ENCODE measurements at regions not wholly inside any gene's neighbourhood (a gene's known extent, or its start where the extent isn't known, plus 50 kb on each side); places are given as distances from the start of the nearest gene placed in this dataset.

DNA sequence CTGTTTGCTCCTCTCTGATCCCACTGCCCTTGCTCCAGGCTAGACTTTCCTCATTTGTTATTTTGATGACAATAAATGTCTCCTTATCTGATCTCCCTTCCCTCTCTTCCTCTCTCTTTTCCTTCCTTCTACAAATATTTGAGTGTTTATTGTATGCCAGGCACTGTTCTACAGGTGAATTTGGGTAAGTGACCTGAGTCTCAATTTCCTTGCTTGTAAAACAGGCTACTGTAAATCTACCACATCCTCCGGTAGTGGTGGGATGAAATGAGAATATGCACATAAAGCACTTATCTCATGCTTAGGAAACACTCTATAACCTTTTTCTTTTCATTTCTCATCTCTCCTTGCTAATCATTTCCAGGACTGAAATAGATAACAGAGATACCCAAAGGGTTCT lies 86.4 kb downstream of the HMHB1 start:
- DNase-seq (ENCODE audit: low read depth): no peak
- Histone ChIP-seq H3K9ac (ENCODE audit: low read length) (no peak overlapping the region), H3K9me3 (ENCODE audit: insufficient read depth, low read depth, low read length) (no peaks in the 10 kb centered on the region), H4K20me1 (ENCODE audit: insufficient read depth, low read length) (no peaks in the 10 kb centered on the region), H3K4me1 (ENCODE audit: insufficient read depth, low read length) (no peaks in the 10 kb centered on the region), H3K79me2 (ENCODE audit: insufficient read depth, low read length) (no peaks in the 10 kb centered on the region), H3K4me3 (ENCODE audit: insufficient read depth, low read depth, low read length) (no peak overlapping the region), H2AFZ (ENCODE audit: low read depth, low read length) (no peak overlapping the region), H3K27ac (ENCODE audit: low read depth, low read length) (no peak overlapping the region), H3K27me3 (ENCODE audit: insufficient read depth, low read length) (no peaks in the 10 kb centered on the region), H3K4me2 (ENCODE audit: low read length) (no peak overlapping the region), H3K36me3 (ENCODE audit: insufficient read depth, low read length) (no peaks in the 10 kb centered on the region)
- H3K36me3 Mint-ChIP-seq (ENCODE audit: low read depth, unreplicated experiment): no peaks in the 10 kb centered on the region
- TF ChIP-seq, protein P1, sequence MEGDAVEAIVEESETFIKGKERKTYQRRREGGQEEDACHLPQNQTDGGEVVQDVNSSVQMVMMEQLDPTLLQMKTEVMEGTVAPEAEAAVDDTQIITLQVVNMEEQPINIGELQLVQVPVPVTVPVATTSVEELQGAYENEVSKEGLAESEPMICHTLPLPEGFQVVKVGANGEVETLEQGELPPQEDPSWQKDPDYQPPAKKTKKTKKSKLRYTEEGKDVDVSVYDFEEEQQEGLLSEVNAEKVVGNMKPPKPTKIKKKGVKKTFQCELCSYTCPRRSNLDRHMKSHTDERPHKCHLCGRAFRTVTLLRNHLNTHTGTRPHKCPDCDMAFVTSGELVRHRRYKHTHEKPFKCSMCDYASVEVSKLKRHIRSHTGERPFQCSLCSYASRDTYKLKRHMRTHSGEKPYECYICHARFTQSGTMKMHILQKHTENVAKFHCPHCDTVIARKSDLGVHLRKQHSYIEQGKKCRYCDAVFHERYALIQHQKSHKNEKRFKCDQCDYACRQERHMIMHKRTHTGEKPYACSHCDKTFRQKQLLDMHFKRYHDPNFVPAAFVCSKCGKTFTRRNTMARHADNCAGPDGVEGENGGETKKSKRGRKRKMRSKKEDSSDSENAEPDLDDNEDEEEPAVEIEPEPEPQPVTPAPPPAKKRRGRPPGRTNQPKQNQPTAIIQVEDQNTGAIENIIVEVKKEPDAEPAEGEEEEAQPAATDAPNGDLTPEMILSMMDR (IDR thresholded peaks at IDR 0.05; ENCODE audit: insufficient read depth, low read depth, low read length): no peak
- TF ChIP-seq EZH2 (IDR thresholded peaks at IDR 0.05; ENCODE audit: insufficient read depth, low read length): no peak
- no peak overlapping the region for H3K4me3 Mint-ChIP-seq (ENCODE audit: unreplicated experiment)
- peaks cover 4% of the 10 kb centered on the region for H3K27me3 Mint-ChIP-seq (ENCODE audit: low read depth, unreplicated experiment)
- H3K27ac Mint-ChIP-seq (ENCODE audit: unreplicated experiment): no peak overlapping the region
- no peak for FAIRE-seq
- H3K4me1 Mint-ChIP-seq (ENCODE audit: low read depth, unreplicated experiment): peaks cover 17% of the 10 kb centered on the region
- H3K9me3 Mint-ChIP-seq (ENCODE audit: unreplicated experiment): no peaks in the 10 kb centered on the region

DNA sequence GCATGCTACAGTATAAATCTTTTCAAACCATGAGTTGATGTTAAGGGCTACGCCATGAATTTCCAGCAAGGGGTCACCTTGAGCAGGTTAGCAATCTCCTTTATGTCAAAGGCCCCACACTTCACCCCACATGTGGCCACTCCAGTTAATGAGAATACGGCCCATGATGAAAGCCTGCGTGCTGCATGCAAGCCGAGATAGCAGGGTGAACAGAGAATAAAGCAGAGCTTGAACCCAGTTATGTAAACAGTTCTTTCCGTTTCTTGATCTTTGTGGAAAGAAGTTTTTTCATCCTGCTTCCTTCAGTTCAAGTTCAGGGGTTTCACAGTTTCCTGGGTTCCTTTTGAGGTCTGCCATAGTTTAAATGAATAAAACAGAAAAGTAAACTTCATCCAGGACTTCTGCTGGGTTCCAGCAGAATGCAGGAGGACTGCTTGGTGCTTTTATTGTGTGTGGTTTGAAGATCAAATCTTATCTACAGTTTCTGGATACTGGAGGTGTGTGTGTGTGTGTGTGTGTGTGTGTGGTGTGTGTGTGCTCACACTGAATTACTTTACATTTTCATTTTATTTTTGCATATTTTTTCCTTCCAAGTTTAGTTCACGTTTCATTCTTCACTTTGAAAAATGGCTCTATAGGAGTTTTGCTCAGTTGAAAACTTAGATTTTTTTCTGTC lies 87.1 kb downstream of the HMHB1 start:
- no peaks in the 10 kb centered on the region for H4K20me1 ChIP-seq (ENCODE audit: insufficient read depth, low read length)
- no peaks in the 10 kb centered on the region for H3K36me3 Mint-ChIP-seq (ENCODE audit: low read depth, unreplicated experiment)
- H3K27me3 Mint-ChIP-seq (ENCODE audit: low read depth, unreplicated experiment): peaks cover 4% of the 10 kb centered on the region
- H3K4me3 Mint-ChIP-seq (ENCODE audit: unreplicated experiment): no peak overlapping the region
- no peak for FAIRE-seq
- H3K27ac ChIP-seq (ENCODE audit: low read depth, low read length): no peak overlapping the region
- no peaks in the 10 kb centered on the region for H3K36me3 ChIP-seq (ENCODE audit: insufficient read depth, low read length)
- H3K4me1 Mint-ChIP-seq (ENCODE audit: low read depth, unreplicated experiment): peaks cover 17% of the 10 kb centered on the region
- no peaks in the 10 kb centered on the region for H3K9me3 Mint-ChIP-seq (ENCODE audit: unreplicated experiment)
- TF ChIP-seq, protein P1 (IDR thresholded peaks at IDR 0.05; ENCODE audit: insufficient read depth, low read depth, low read length): no peak
- TF ChIP-seq EZH2 (IDR thresholded peaks at IDR 0.05; ENCODE audit: insufficient read depth, low read length): no peak
- H3K9me3 ChIP-seq (ENCODE audit: insufficient read depth, low read depth, low read length): no peaks in the 10 kb centered on the region
- no peak overlapping the region for H3K9ac ChIP-seq (ENCODE audit: low read length)
- peak overlapping the region; percentile 9 for H2AFZ ChIP-seq (ENCODE audit: low read depth, low read length)
- no peak overlapping the region for H3K27ac Mint-ChIP-seq (ENCODE audit: unreplicated experiment)
- no peak for DNase-seq (ENCODE audit: low read depth)
- H3K27me3 ChIP-seq (ENCODE audit: insufficient read depth, low read length): no peaks in the 10 kb centered on the region
- H3K4me2 ChIP-seq (ENCODE audit: low read length): no peak overlapping the region
- H3K4me1 ChIP-seq (ENCODE audit: insufficient read depth, low read length): no peaks in the 10 kb centered on the region
- no peak overlapping the region for H3K4me3 ChIP-seq (ENCODE audit: insufficient read depth, low read depth, low read length)
- no peaks in the 10 kb centered on the region for H3K79me2 ChIP-seq (ENCODE audit: insufficient read depth, low read length)

DNA sequence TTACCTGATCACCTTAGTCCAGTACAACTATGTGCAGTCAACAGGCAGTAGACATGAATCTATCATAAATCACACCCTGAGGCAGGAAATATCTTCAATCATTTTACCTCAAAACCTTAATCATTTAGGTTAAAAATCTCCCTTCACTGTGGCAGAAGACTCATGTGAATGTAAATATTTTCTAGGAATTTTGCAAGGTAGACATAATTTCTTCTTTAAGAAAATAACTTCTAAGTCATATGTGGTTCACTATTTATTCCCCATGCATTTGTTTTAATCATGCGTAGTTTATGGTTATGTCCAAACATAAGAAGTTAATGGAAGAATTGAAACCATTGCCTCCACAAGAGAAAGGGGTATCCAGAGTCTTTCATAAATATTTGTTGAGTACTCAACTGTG lies 97.0 kb downstream of the HMHB1 start:
- no peak overlapping the region for H3K27ac ChIP-seq (ENCODE audit: low read depth, low read length)
- no peak overlapping the region for H2AFZ ChIP-seq (ENCODE audit: low read depth, low read length)
- H3K9me3 ChIP-seq (ENCODE audit: insufficient read depth, low read depth, low read length): no peaks in the 10 kb centered on the region
- H3K27me3 ChIP-seq (ENCODE audit: insufficient read depth, low read length): no peaks in the 10 kb centered on the region
- Mint-ChIP-seq H3K27ac (ENCODE audit: unreplicated experiment) (no peak overlapping the region), H3K4me3 (ENCODE audit: unreplicated experiment) (no peak overlapping the region), H3K9me3 (ENCODE audit: unreplicated experiment) (no peaks in the 10 kb centered on the region), H3K36me3 (ENCODE audit: low read depth, unreplicated experiment) (no peaks in the 10 kb centered on the region), H3K27me3 (ENCODE audit: low read depth, unreplicated experiment) (no peaks in the 10 kb centered on the region), H3K4me1 (ENCODE audit: low read depth, unreplicated experiment) (peaks cover 4% of the 10 kb centered on the region)
- FAIRE-seq: no peak
- no peaks in the 10 kb centered on the region for H3K4me1 ChIP-seq (ENCODE audit: insufficient read depth, low read length)
- no peak overlapping the region for H3K4me3 ChIP-seq (ENCODE audit: insufficient read depth, low read depth, low read length)
- DNase-seq (ENCODE audit: low read depth): no peak
- H3K4me2 ChIP-seq (ENCODE audit: low read length): no peak overlapping the region
- H3K79me2 ChIP-seq (ENCODE audit: insufficient read depth, low read length): no peaks in the 10 kb centered on the region
- no peak overlapping the region for H3K9ac ChIP-seq (ENCODE audit: low read length)
- H4K20me1 ChIP-seq (ENCODE audit: insufficient read depth, low read length): no peaks in the 10 kb centered on the region
- no peak for TF ChIP-seq EZH2 (IDR thresholded peaks at IDR 0.05; ENCODE audit: insufficient read depth, low read length)
- TF ChIP-seq, protein P1 (IDR thresholded peaks at IDR 0.05; ENCODE audit: insufficient read depth, low read depth, low read length): no peak
- no peaks in the 10 kb centered on the region for H3K36me3 ChIP-seq (ENCODE audit: insufficient read depth, low read length)
